A673 (cell line): ENCODE measurements at regions not wholly inside any gene's neighbourhood (a gene's known extent, or its start where the extent isn't known, plus 50 kb on each side); places are given as distances from the start of the nearest gene placed in this dataset.

ENCODE experiments used
- BruUV-seq: library from RNA; stranded (reverse); fragments of 400-500 nt; replicated peaks from 2 replicates; lab custom pipeline; 2021; lab: Mats Ljungman, UMichigan
- CTCF ChIA-PET: fragments of 300-600 bp; sonication (Branson Sonifier 250); formaldehyde crosslinking; loops from one replicate; lab custom pipeline; 2022; ENCODE audit warnings: antibody characterized with exemption; lab: Charles Lee
- POLR2A ChIA-PET: fragments of 300-600 bp; sonication (Branson Sonifier 250); formaldehyde crosslinking; loops from one replicate; lab custom pipeline; 2022; ENCODE audit warnings: antibody characterized with exemption; ENCODE audit not compliant: low non-redundant PET; lab: Charles Lee
- DNase-seq: peaks from one replicate; pipeline ENCODE4 v3.0.0-alpha.2; 2015; ENCODE audit warnings: low spot score
- H3K27ac ChIP-seq: fragments of 200-600 bp; sonication (generic); 2 replicates; pipeline ENCODE4 v1.5.1; 2016; ENCODE audit warnings: mixed run types, low read depth, mild to moderate bottlenecking, mixed read lengths, antibody characterized with exemption, low read length; ENCODE audit not compliant: poor library complexity, severe bottlenecking
- H3K27me3 ChIP-seq: fragments of 200-600 bp; sonication (generic); replicated peaks from 2 replicates; pipeline ENCODE4 v1.6.1; 2017; ENCODE audit warnings: mixed run types, low read depth, mild to moderate bottlenecking, mixed read lengths, antibody characterized with exemption, low read length; ENCODE audit not compliant: insufficient read depth, poor library complexity
- H3K36me3 ChIP-seq: fragments of 200-600 bp; sonication (generic); 2 replicates; pipeline ENCODE4 v1.6.1; 2016; ENCODE audit warnings: mixed run types, mild to moderate bottlenecking, mixed read lengths, antibody characterized with exemption, low read length; ENCODE audit not compliant: insufficient read depth, poor library complexity, severe bottlenecking
- H3K4me1 ChIP-seq: fragments of 200-600 bp; sonication (generic); 2 replicates; pipeline ENCODE4 v1.6.1; 2017; ENCODE audit warnings: mixed run types, mild to moderate bottlenecking, mixed read lengths, antibody characterized with exemption, low read length; ENCODE audit not compliant: insufficient read depth, poor library complexity, severe bottlenecking
- H3K4me3 ChIP-seq: fragments of 200-600 bp; sonication (generic); 2 replicates; pipeline ENCODE4 v1.5.1; 2016; ENCODE audit warnings: low read depth, mixed run types, mild to moderate bottlenecking, mixed read lengths, low read length; ENCODE audit not compliant: poor library complexity, severe bottlenecking
- H3K9me3 ChIP-seq: fragments of 200-600 bp; sonication (generic); 2 replicates; pipeline ENCODE4 v1.6.1; 2016; ENCODE audit warnings: mixed run types, low read depth, mild to moderate bottlenecking, mixed read lengths, antibody characterized with exemption, low read length; ENCODE audit not compliant: poor library complexity, severe bottlenecking
- CTCF ChIP-seq: fragments of 300-800, 200-600 bp; sonication (generic); conservative IDR thresholded peaks from 2 replicates; pipeline ENCODE4 v1.5.1; 2017; ENCODE audit warnings: low read depth, mild to moderate bottlenecking, antibody characterized with exemption, low read length, moderate library complexity, mixed read lengths
- EZH2 ChIP-seq: fragments of 200-600 bp; sonication (generic); IDR thresholded peaks from 2 replicates; pipeline ENCODE4 v1.6.1; 2017; ENCODE audit warnings: borderline replicate concordance, low read depth, mild to moderate bottlenecking, mixed read lengths, antibody characterized with exemption, low read length; ENCODE audit not compliant: poor library complexity, severe bottlenecking
- intact Hi-C: fragments of 100-400 bp; cut with micrococcal nuclease; formaldehyde crosslinking; loops from one replicate; pipeline ENCODE4 v1.10.0; 2022; ENCODE audit not compliant: unreplicated experiment

GRCh38 chr4:89519771-89520320, 212.2 kb upstream of the GPRIN3 start:
- H3K9me3 ChIP-seq, result no peaks in the 10 kb centered on the region
- DNase-seq, result no peak
- POLR2A ChIA-PET, result no interaction called here
- BruUV-seq, result no TSS peak
- no peaks in the 10 kb centered on the region for H3K27me3 ChIP-seq
- intact Hi-C loops, result no loop called here
- H3K27ac ChIP-seq, result no peak overlapping the region
- H3K36me3 ChIP-seq, result no peaks in the 10 kb centered on the region
- H3K4me3 ChIP-seq, result no peak overlapping the region
- no peak for TF ChIP-seq EZH2
- no peak for TF ChIP-seq CTCF
- CTCF ChIA-PET, result no interaction called here
- no peaks in the 10 kb centered on the region for H3K4me1 ChIP-seq

DNA sequence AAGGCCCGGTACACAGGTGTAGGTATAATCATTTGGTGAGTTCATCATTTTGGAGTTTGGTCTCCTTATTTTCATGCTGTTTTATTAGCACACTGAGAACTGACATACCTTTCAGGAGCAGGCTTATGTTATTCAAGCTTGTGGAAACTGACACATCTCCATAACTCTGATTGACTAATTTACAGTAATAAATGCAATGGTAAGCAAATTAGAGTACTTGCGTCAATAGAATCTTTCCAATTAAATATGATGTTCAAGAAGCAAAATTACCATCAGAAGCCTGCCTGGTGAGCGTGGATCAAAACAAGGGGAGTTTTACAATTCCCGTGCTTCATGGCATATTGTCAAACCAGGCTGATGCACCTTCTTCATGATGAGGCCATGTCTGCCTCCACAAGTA, 210.7 kb upstream of the GPRIN3 start:
- no TSS peak for BruUV-seq
- no peaks in the 10 kb centered on the region for H3K4me1 ChIP-seq
- no peaks in the 10 kb centered on the region for H3K9me3 ChIP-seq
- no peak overlapping the region for H3K27ac ChIP-seq
- H3K36me3 ChIP-seq, result no peaks in the 10 kb centered on the region
- no peak overlapping the region for H3K4me3 ChIP-seq
- intact Hi-C loops, result no loop called here
- no peak for DNase-seq
- ChIA-PET CTCF (no interaction called here), POLR2A (no interaction called here)
- H3K27me3 ChIP-seq, result no peaks in the 10 kb centered on the region
- no peak for TF ChIP-seq CTCF
- TF ChIP-seq EZH2, result no peak

DNA sequence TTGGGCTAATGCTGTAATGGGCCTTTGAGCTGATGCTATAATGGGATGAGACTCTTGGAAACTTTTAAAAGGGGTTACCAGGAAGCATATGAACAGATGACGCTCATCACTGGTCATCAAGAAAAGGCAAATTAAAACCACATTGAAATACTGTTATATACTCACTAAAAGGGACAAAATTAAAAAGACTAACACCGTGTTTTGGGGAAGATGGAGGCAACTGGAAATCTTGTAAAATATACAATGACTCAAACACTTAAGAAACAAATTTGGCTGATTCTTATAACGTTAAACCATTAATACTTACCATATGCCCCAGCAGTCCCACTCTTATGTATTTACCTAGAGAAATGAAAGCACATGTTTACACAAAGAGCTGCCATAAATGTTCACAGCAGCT, 207.2 kb upstream of the GPRIN3 start:
- ChIA-PET POLR2A (no interaction called here), CTCF (no interaction called here)
- H3K9me3 ChIP-seq, result no peaks in the 10 kb centered on the region
- no peak overlapping the region for H3K4me3 ChIP-seq
- no TSS peak for BruUV-seq
- H3K27ac ChIP-seq, result no peak overlapping the region
- no peaks in the 10 kb centered on the region for H3K27me3 ChIP-seq
- no peaks in the 10 kb centered on the region for H3K4me1 ChIP-seq
- H3K36me3 ChIP-seq, result no peaks in the 10 kb centered on the region
- TF ChIP-seq CTCF (no peak), EZH2 (no peak)
- intact Hi-C loops, result loop anchor here (5.0 kb wide), 1 partner anchor 72 kb away; no protein-coding TSS in a partner anchor
- DNase-seq, result no peak
